HCT116 (cell line): ENCODE measurements at regions not wholly inside any gene's neighbourhood (a gene's known extent, or its start where the extent isn't known, plus 50 kb on each side); places are given as distances from the start of the nearest gene placed in this dataset.

Experiments used
- ATAC-seq: fragments of 200-7000 bp; cut with Tn5 transposase; 2 replicates; pipeline ENCODE4 v1.9.1; 2020; ENCODE audit warnings: mild to moderate bottlenecking, moderate library complexity
- BruUV-seq: library from RNA; stranded (reverse); fragments of 400-500 nt; replicated peaks from 2 replicates; lab custom pipeline; 2021; lab: Mats Ljungman, UMichigan
- CTCF ChIA-PET: fragments of 300-600 bp; sonication (Branson Sonifier 250); formaldehyde crosslinking; loops from one replicate; lab custom pipeline; 2021; ENCODE audit warnings: antibody characterized with exemption; lab: Charles Lee
- POLR2A ChIA-PET: fragments of 300-600, 350-600 bp; sonication (Branson Sonifier 250); formaldehyde crosslinking; loops from one replicate; lab custom pipeline; 2021; ENCODE audit warnings: antibody characterized with exemption; lab: Charles Lee
- RAD21 ChIA-PET, 2 experiments: fragments of 300-600 bp; sonication (Branson Sonifier 250); formaldehyde crosslinking; loops; one replicate each; lab custom pipeline; 2023; ENCODE audit warnings: low total read pairs in 2 of 2; ENCODE audit not compliant: uncharacterized antibody in 2 of 2, unreplicated experiment in 2 of 2, low non-redundant PET in 1 of 2; lab: Charles Lee
- DNase-seq: peaks from one replicate; pipeline ENCODE4 v3.0.0-alpha.2; 2010; ENCODE audit warnings: low read depth, low spot score
- H2AFZ ChIP-seq: fragments of 200-600 bp; shearing (Covaris generic), sonication (generic); 2 replicates; pipeline ENCODE4 v1.6.1; 2017; ENCODE audit warnings: low read depth, mixed run types, mixed read lengths, antibody characterized with exemption, low read length; ENCODE audit not compliant: poor library complexity, severe bottlenecking
- H3K27ac ChIP-seq: 2 replicates; pipeline ENCODE4 v1.5.1; 2012; ENCODE audit warnings: low read depth, low read length
- H3K27me3 ChIP-seq: fragments of 200-600 bp; sonication (generic); 2 replicates; pipeline ENCODE4 v1.6.1; 2016; ENCODE audit warnings: mixed run types, low read length, mixed read lengths; ENCODE audit not compliant: insufficient read depth
- H3K36me3 ChIP-seq, 2 experiments: fragments of 200-500 bp in 1 of 2; fragments of 200-600 bp in 1 of 2; sonication (Bioruptor generic) in 1 of 2; sonication (generic) in 1 of 2; 2 replicates each; pipeline versions ENCODE4 v1.5.1 to v1.6.1; 2014 to 2016; ENCODE audit warnings: low read length in 2 of 2, inconsistent platforms in 1 of 2, mixed read lengths in 1 of 2, mixed run types in 1 of 2; ENCODE audit not compliant: insufficient read depth in 2 of 2, control insufficient read depth in 1 of 2
- H3K4me1 ChIP-seq, 2 experiments: fragments of 200-600 bp in 1 of 2; sonication (generic) in 1 of 2; 2 replicates each; pipeline versions ENCODE4 v1.5.1 to v1.6.1; 2012 to 2017; ENCODE audit warnings: low read length in 2 of 2, inconsistent platforms in 1 of 2, mild to moderate bottlenecking in 1 of 2, mixed read lengths in 1 of 2, mixed run types in 1 of 2, moderate library complexity in 1 of 2; ENCODE audit not compliant: insufficient read depth in 2 of 2, control insufficient read depth in 1 of 2
- H3K4me2 ChIP-seq: fragments of 200-600 bp; sonication (generic); 2 replicates; pipeline ENCODE4 v1.6.1; 2017; ENCODE audit warnings: mixed run types, low read length, mixed read lengths
- H3K4me3 ChIP-seq, 2 experiments: fragments of 200-600 bp in 1 of 2; sonication (generic) in 1 of 2; replicated peaks in 1 of 2; 2 replicates each; pipeline ENCODE4 v1.5.1; 2011 to 2016; ENCODE audit warnings: low read length in 2 of 2, control low read depth in 1 of 2, low read depth in 1 of 2, mild to moderate bottlenecking in 1 of 2, mixed read lengths in 1 of 2, mixed run types in 1 of 2
- H3K79me2 ChIP-seq: fragments of 200-600 bp; sonication (generic); 2 replicates; pipeline ENCODE4 v1.6.1; 2017; ENCODE audit warnings: mild to moderate bottlenecking, mixed run types, low read length, moderate library complexity, mixed read lengths; ENCODE audit not compliant: insufficient read depth
- H3K9ac ChIP-seq: fragments of 200-600 bp; sonication (generic); 2 replicates; pipeline ENCODE4 v1.6.1; 2016; ENCODE audit warnings: low read length, mixed read lengths
- H3K9me2 ChIP-seq: fragments of 200-600 bp; sonication (generic), shearing (Covaris generic); 2 replicates; pipeline ENCODE4 v1.6.1; 2017; ENCODE audit warnings: mixed run types, mild to moderate bottlenecking, moderate library complexity; ENCODE audit not compliant: insufficient read depth
- H3K9me3 ChIP-seq, 2 experiments: fragments of 200-500 bp in 1 of 2; fragments of 200-600 bp in 1 of 2; sonication (Bioruptor generic) in 1 of 2; sonication (generic) in 1 of 2; 2 replicates each; pipeline ENCODE4 v1.6.1; 2014 to 2017; ENCODE audit warnings: low read length in 2 of 2, mixed read lengths in 2 of 2, inconsistent platforms in 1 of 2, low read depth in 1 of 2, mild to moderate bottlenecking in 1 of 2, mixed run types in 1 of 2, moderate library complexity in 1 of 2; ENCODE audit not compliant: control insufficient read depth in 1 of 2, insufficient read depth in 1 of 2
- H4K20me1 ChIP-seq: fragments of 200-600 bp; sonication (generic), shearing (Covaris generic); 2 replicates; pipeline ENCODE4 v1.6.1; 2017; ENCODE audit warnings: mixed run types, mild to moderate bottlenecking, moderate library complexity; ENCODE audit not compliant: insufficient read depth
- CBX3 ChIP-seq: IDR thresholded peaks from 2 replicates; pipeline ENCODE4 v1.6.1; 2012; ENCODE audit warnings: low read depth
- EGR1 ChIP-seq: IDR thresholded peaks from 2 replicates; pipeline ENCODE4 v1.6.1; 2012; ENCODE audit warnings: low read depth
- EZH2 ChIP-seq: fragments of 200-600 bp; sonication (generic); IDR thresholded peaks from 2 replicates; pipeline ENCODE4 v1.6.1; 2017; ENCODE audit warnings: antibody characterized with exemption, mixed run types
- EZH2phosphoT487 ChIP-seq: fragments of 200-600 bp; IDR thresholded peaks from 2 replicates; pipeline ENCODE4 v1.6.1; 2018; ENCODE audit warnings: antibody characterized with exemption, borderline replicate concordance
- FOSL1 ChIP-seq: IDR thresholded peaks from 2 replicates; pipeline ENCODE4 v1.6.1; 2012; ENCODE audit warnings: low read depth
- POLR2A ChIP-seq: IDR thresholded peaks from 2 replicates; pipeline ENCODE4 v1.7.0; 2011; ENCODE audit warnings: borderline replicate concordance; ENCODE audit not compliant: insufficient read depth, insufficient read length; ENCODE audit errors: extremely low read depth
- POLR2AphosphoS5 ChIP-seq: IDR thresholded peaks from 2 replicates; pipeline ENCODE4 v1.6.1; 2011; ENCODE audit warnings: mild to moderate bottlenecking, low read depth, low read length, moderate library complexity
- RAD21 ChIP-seq: IDR thresholded peaks from 2 replicates; pipeline ENCODE4 v1.6.1; 2012; ENCODE audit warnings: low read depth, mild to moderate bottlenecking
- SP1 ChIP-seq: IDR thresholded peaks from 2 replicates; pipeline ENCODE4 v1.6.1; 2012; ENCODE audit warnings: low read depth
- SRF ChIP-seq: IDR thresholded peaks from 2 replicates; pipeline ENCODE4 v1.6.1; 2012; ENCODE audit warnings: low read depth
- TCF7L2 ChIP-seq: IDR thresholded peaks from 2 replicates; pipeline ENCODE4 v1.7.0; 2011; ENCODE audit warnings: borderline replicate concordance, inconsistent platforms; ENCODE audit not compliant: insufficient read depth, insufficient read length; ENCODE audit errors: extremely low read depth
- YY1 ChIP-seq: IDR thresholded peaks from 2 replicates; pipeline ENCODE4 v1.6.1; 2011; ENCODE audit warnings: low read length, low read depth, moderate library complexity, mild to moderate bottlenecking; ENCODE audit not compliant: insufficient replicate concordance; ENCODE audit errors: extremely low read depth
- ZFX ChIP-seq: fragments of 450-650 bp; IDR thresholded peaks from 2 replicates; pipeline ENCODE4 v1.6.1; 2017
- ZNF274 ChIP-seq: fragments of 200-500 bp; sonication (Bioruptor generic); IDR thresholded peaks from 2 replicates; pipeline ENCODE4 v1.6.1; 2014; ENCODE audit warnings: mild to moderate bottlenecking, low read depth, low read length, inconsistent platforms
- intact Hi-C: fragments of 100-400 bp; cut with micrococcal nuclease; formaldehyde crosslinking; loops from 2 replicates; pipeline ENCODE4 v1.10.0; 2022
- TF ChIP-seq, protein P1 (sequence below): IDR thresholded peaks from 2 replicates; pipeline ENCODE4 v1.6.1; 2012; ENCODE audit warnings: low read depth
- TF ChIP-seq, protein P2 (sequence below): IDR thresholded peaks from 2 replicates; pipeline ENCODE4 v1.6.1; 2012
- TF ChIP-seq, protein P3 (sequence below), 3 experiments: fragments of 200-600 bp in 1 of 3; sonication (generic) in 1 of 3; IDR thresholded peaks in 2 of 3; conservative IDR thresholded peaks in 1 of 3; 2 replicates each; pipeline ENCODE4 v1.5.1; 2012 to 2017; ENCODE audit warnings: low read depth in 2 of 3, low read length in 2 of 3, antibody characterized with exemption in 1 of 3, borderline replicate concordance in 1 of 3, control low read depth in 1 of 3, mild to moderate bottlenecking in 1 of 3, mixed read lengths in 1 of 3, mixed run types in 1 of 3, moderate library complexity in 1 of 3; ENCODE audit not compliant: insufficient read depth in 1 of 3

DNA sequence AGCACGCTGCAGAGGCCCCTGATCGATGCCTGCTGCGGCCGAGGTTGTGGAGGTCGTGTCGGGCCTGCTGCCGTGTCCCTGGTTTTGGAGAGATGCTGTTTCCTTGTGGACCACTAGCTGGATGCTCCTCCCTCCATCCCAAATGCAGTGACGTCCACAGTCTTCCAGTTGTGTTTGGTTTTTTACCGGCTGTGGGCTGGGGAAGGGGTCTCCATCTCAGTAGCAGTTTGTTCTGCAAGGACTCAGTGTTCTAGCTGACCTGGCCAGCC is 143.0 kb upstream of the SHH start:
- no peaks in the 10 kb centered on the region for H3K9me2 ChIP-seq
- H2AFZ ChIP-seq, result no peak overlapping the region
- no peak for DNase-seq
- no peak overlapping the region for H3K9ac ChIP-seq
- intact Hi-C loops, result no loop called here
- H3K4me1 ChIP-seq, result peaks cover 43 to 62% of the 10 kb centered on the region in 2 experiments
- H3K27ac ChIP-seq, result no peak overlapping the region
- no peaks in the 10 kb centered on the region for H3K79me2 ChIP-seq
- H3K4me2 ChIP-seq, result no peak overlapping the region
- no peaks in the 10 kb centered on the region for H3K27me3 ChIP-seq
- ATAC-seq, result no peak
- H3K4me3 ChIP-seq, result no peak overlapping the region
- POLR2A ChIA-PET, result no interaction called here
- TF ChIP-seq POLR2AphosphoS5 (no peak), SP1 (no peak), YY1 (no peak), SRF (no peak), FOSL1 (no peak), ZNF274 (no peak), EZH2 (no peak), EGR1 (no peak), EZH2phosphoT487 (no peak), ZFX (no peak), RAD21 (no peak), TCF7L2 (no peak), POLR2A (no peak), CBX3 (no peak)
- TF ChIP-seq, protein P1, sequence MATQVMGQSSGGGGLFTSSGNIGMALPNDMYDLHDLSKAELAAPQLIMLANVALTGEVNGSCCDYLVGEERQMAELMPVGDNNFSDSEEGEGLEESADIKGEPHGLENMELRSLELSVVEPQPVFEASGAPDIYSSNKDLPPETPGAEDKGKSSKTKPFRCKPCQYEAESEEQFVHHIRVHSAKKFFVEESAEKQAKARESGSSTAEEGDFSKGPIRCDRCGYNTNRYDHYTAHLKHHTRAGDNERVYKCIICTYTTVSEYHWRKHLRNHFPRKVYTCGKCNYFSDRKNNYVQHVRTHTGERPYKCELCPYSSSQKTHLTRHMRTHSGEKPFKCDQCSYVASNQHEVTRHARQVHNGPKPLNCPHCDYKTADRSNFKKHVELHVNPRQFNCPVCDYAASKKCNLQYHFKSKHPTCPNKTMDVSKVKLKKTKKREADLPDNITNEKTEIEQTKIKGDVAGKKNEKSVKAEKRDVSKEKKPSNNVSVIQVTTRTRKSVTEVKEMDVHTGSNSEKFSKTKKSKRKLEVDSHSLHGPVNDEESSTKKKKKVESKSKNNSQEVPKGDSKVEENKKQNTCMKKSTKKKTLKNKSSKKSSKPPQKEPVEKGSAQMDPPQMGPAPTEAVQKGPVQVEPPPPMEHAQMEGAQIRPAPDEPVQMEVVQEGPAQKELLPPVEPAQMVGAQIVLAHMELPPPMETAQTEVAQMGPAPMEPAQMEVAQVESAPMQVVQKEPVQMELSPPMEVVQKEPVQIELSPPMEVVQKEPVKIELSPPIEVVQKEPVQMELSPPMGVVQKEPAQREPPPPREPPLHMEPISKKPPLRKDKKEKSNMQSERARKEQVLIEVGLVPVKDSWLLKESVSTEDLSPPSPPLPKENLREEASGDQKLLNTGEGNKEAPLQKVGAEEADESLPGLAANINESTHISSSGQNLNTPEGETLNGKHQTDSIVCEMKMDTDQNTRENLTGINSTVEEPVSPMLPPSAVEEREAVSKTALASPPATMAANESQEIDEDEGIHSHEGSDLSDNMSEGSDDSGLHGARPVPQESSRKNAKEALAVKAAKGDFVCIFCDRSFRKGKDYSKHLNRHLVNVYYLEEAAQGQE, result no peak
- TF ChIP-seq, protein P2, sequence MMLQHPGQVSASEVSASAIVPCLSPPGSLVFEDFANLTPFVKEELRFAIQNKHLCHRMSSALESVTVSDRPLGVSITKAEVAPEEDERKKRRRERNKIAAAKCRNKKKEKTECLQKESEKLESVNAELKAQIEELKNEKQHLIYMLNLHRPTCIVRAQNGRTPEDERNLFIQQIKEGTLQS, result no peak
- TF ChIP-seq, protein P3, sequence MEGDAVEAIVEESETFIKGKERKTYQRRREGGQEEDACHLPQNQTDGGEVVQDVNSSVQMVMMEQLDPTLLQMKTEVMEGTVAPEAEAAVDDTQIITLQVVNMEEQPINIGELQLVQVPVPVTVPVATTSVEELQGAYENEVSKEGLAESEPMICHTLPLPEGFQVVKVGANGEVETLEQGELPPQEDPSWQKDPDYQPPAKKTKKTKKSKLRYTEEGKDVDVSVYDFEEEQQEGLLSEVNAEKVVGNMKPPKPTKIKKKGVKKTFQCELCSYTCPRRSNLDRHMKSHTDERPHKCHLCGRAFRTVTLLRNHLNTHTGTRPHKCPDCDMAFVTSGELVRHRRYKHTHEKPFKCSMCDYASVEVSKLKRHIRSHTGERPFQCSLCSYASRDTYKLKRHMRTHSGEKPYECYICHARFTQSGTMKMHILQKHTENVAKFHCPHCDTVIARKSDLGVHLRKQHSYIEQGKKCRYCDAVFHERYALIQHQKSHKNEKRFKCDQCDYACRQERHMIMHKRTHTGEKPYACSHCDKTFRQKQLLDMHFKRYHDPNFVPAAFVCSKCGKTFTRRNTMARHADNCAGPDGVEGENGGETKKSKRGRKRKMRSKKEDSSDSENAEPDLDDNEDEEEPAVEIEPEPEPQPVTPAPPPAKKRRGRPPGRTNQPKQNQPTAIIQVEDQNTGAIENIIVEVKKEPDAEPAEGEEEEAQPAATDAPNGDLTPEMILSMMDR (IDR thresholded peaks at IDR 0.05 in 2 of 3, conservative IDR thresholded peaks at IDR 0.05 in 1 of 3; ENCODE audit: borderline replicate concordance in 1 of 3, insufficient read depth in 1 of 3, low read depth in 2 of 3, low read length in 2 of 3), result no peak
- no peaks in the 10 kb centered on the region for H3K36me3 ChIP-seq
- H4K20me1 ChIP-seq, result no peaks in the 10 kb centered on the region
- no peaks in the 10 kb centered on the region for H3K9me3 ChIP-seq
- CTCF ChIA-PET, result no interaction called here
- RAD21 ChIA-PET, result no interaction called here
- no TSS peak for BruUV-seq
